WTC11 (cell line): ENCODE measurements at regions not wholly inside any gene's neighbourhood (a gene's known extent, or its start where the extent isn't known, plus 50 kb on each side); places are given as distances from the start of the nearest gene placed in this dataset.

ENCODE experiments used
- GABPB1 ChIP-seq: sonication (generic); formaldehyde crosslinking; IDR thresholded peaks from 2 replicates; pipeline ENCODE4 v1.8.1; 2023; ENCODE audit warnings: mild to moderate bottlenecking, missing genetic modification reagents
- NR2C2 ChIP-seq: sonication (generic); formaldehyde crosslinking; IDR thresholded peaks from 2 replicates; pipeline ENCODE4 v1.8.0; 2022; ENCODE audit warnings: mild to moderate bottlenecking, missing genetic modification reagents
- TF ChIP-seq, protein P1 (sequence below): fragments of 200-600 bp; IDR thresholded peaks from 2 replicates; pipeline ENCODE4 v1.8.0; 2022; ENCODE audit warnings: antibody characterized with exemption
- TF ChIP-seq, protein P2 (sequence below): sonication (generic); formaldehyde crosslinking; IDR thresholded peaks from 2 replicates; pipeline ENCODE4 v1.8.1; 2022; ENCODE audit warnings: low read depth, missing genetic modification reagents, borderline replicate concordance
- TF ChIP-seq, protein P3 (sequence below): sonication (generic); formaldehyde crosslinking; IDR thresholded peaks from 2 replicates; pipeline ENCODE4 v1.8.1; 2023; ENCODE audit warnings: mild to moderate bottlenecking, missing genetic modification reagents, moderate library complexity

DNA sequence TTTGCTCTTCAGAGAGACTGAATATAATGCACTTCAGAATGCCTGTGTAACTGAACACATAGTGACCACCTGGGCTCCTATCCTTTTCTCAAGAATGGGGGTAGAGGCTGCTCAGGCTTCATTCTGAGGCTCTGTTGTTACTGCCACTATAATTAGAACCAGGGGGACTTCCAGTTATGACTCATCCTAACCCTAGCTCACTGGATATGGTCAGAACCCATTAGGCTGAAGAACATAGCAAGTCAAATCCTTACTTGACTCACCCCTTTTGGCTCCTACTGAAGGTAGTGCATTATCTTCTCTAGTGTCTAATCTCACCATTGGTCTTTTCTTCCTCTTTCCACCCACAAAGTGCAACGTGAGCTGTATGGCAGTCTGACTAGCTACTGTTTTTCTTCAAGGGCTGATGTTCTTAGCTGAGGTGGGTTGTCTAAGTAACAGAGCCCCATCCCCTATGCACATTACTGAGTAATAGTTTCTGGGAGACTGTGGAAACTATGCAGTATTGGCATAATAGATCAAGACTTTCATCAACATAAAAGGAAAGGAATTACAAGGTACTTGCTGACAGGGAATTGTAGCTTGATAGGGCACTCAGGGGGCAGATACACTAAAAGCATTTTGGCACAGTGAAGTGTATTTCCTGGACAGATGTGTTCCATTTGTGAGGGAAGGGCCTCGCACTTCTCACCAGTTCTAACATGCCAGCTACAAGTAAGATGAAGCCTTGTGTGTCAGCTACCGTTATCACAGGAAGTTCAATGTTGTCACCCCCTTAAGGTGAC is 431.0 kb upstream of the MEF2C start:
- TF ChIP-seq, protein P1, sequence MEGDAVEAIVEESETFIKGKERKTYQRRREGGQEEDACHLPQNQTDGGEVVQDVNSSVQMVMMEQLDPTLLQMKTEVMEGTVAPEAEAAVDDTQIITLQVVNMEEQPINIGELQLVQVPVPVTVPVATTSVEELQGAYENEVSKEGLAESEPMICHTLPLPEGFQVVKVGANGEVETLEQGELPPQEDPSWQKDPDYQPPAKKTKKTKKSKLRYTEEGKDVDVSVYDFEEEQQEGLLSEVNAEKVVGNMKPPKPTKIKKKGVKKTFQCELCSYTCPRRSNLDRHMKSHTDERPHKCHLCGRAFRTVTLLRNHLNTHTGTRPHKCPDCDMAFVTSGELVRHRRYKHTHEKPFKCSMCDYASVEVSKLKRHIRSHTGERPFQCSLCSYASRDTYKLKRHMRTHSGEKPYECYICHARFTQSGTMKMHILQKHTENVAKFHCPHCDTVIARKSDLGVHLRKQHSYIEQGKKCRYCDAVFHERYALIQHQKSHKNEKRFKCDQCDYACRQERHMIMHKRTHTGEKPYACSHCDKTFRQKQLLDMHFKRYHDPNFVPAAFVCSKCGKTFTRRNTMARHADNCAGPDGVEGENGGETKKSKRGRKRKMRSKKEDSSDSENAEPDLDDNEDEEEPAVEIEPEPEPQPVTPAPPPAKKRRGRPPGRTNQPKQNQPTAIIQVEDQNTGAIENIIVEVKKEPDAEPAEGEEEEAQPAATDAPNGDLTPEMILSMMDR: no peak
- TF ChIP-seq, protein P2, sequence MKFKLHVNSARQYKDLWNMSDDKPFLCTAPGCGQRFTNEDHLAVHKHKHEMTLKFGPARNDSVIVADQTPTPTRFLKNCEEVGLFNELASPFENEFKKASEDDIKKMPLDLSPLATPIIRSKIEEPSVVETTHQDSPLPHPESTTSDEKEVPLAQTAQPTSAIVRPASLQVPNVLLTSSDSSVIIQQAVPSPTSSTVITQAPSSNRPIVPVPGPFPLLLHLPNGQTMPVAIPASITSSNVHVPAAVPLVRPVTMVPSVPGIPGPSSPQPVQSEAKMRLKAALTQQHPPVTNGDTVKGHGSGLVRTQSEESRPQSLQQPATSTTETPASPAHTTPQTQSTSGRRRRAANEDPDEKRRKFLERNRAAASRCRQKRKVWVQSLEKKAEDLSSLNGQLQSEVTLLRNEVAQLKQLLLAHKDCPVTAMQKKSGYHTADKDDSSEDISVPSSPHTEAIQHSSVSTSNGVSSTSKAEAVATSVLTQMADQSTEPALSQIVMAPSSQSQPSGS: no peak
- TF ChIP-seq GABPB1 (no peak), NR2C2 (CRISPR knock-in tag) (no peak)
- TF ChIP-seq, protein P3, sequence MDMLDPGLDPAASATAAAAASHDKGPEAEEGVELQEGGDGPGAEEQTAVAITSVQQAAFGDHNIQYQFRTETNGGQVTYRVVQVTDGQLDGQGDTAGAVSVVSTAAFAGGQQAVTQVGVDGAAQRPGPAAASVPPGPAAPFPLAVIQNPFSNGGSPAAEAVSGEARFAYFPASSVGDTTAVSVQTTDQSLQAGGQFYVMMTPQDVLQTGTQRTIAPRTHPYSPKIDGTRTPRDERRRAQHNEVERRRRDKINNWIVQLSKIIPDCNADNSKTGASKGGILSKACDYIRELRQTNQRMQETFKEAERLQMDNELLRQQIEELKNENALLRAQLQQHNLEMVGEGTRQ (CRISPR knock-in tag): no peak
